Caco-2 (cell line): ENCODE measurements at regions not wholly inside any gene's neighbourhood (a gene's known extent, or its start where the extent isn't known, plus 50 kb on each side); places are given as distances from the start of the nearest gene placed in this dataset.

Experiments
- BruUV-seq: library from RNA; stranded (reverse); fragments of 400-500 nt; replicated peaks from 2 replicates; lab custom pipeline; 2021; lab: Mats Ljungman, UMichigan
- CTCF ChIA-PET: fragments of 300-600 bp; sonication (Branson Sonifier 250); formaldehyde crosslinking; loops from one replicate; lab custom pipeline; 2022; ENCODE audit warnings: antibody characterized with exemption; lab: Charles Lee
- POLR2A ChIA-PET: fragments of 300-600 bp; sonication (Branson Sonifier 250); formaldehyde crosslinking; loops from one replicate; lab custom pipeline; 2022; ENCODE audit warnings: antibody characterized with exemption; lab: Charles Lee
- DNase-seq, 2 experiments: peaks; one replicate each; pipeline versions ENCODE4 v3.0.0 to v3.0.0-alpha.2; 2020 to 2022
- H3K27me3 ChIP-seq: replicated peaks from 2 replicates; pipeline ENCODE4 v1.6.0; 2011; ENCODE audit warnings: low read length; ENCODE audit not compliant: control insufficient read depth, insufficient read depth
- H3K36me3 ChIP-seq: 2 replicates; pipeline ENCODE4 v1.5.1; 2011; ENCODE audit warnings: low read length; ENCODE audit not compliant: control insufficient read depth, insufficient read depth
- H3K4me1 ChIP-seq: fragments of 250-450 bp; sonication (Bioruptor Pico); 2 replicates; pipeline ENCODE4 v1.5.1; 2020; ENCODE audit warnings: mild to moderate bottlenecking
- H3K4me3 ChIP-seq: 2 replicates; pipeline ENCODE4 v1.5.1; 2011; ENCODE audit warnings: low read depth, mild to moderate bottlenecking, control low read depth, low read length
- H3K9me3 ChIP-seq: fragments of 250-450 bp; sonication (Bioruptor Pico); 2 replicates; pipeline ENCODE4 v1.5.1; 2020; ENCODE audit warnings: mild to moderate bottlenecking, moderate library complexity
- H3K27ac Mint-ChIP-seq: one replicate; pipeline ENCODE4 v1.8.0; 2022; ENCODE audit warnings: mixed read lengths; ENCODE audit not compliant: unreplicated experiment
- H3K27me3 Mint-ChIP-seq: one replicate; pipeline ENCODE4 v1.8.0; 2022; ENCODE audit warnings: mixed read lengths; ENCODE audit not compliant: insufficient read depth, unreplicated experiment
- H3K36me3 Mint-ChIP-seq: one replicate; pipeline ENCODE4 v1.8.0; 2022; ENCODE audit warnings: mild to moderate bottlenecking, mixed read lengths; ENCODE audit not compliant: insufficient read depth, unreplicated experiment
- H3K4me1 Mint-ChIP-seq: one replicate; pipeline ENCODE4 v1.8.0; 2022; ENCODE audit warnings: low read depth, mixed read lengths; ENCODE audit not compliant: unreplicated experiment
- H3K4me3 Mint-ChIP-seq: one replicate; pipeline ENCODE4 v1.8.0; 2022; ENCODE audit warnings: mild to moderate bottlenecking, moderate library complexity, mixed read lengths; ENCODE audit not compliant: unreplicated experiment
- H3K9me3 Mint-ChIP-seq: one replicate; pipeline ENCODE4 v1.8.0; 2022; ENCODE audit warnings: mixed read lengths; ENCODE audit not compliant: unreplicated experiment
- CTCF ChIP-seq, 2 experiments: fragments of 200-600 bp in 1 of 2; IDR thresholded peaks; 1 replicate in 1 of 2; 2 replicates in 1 of 2; pipeline versions ENCODE4 v1.5.1 to v1.8.0; 2011 to 2022; ENCODE audit warnings: antibody characterized with exemption in 1 of 2, control low read depth in 1 of 2, inconsistent platforms in 1 of 2, low read depth in 1 of 2, low read length in 1 of 2, mild to moderate bottlenecking in 1 of 2, moderate library complexity in 1 of 2; ENCODE audit not compliant: insufficient read depth in 1 of 2, severe bottlenecking in 1 of 2, unreplicated experiment in 1 of 2
- intact Hi-C: fragments of 100-400 bp; cut with micrococcal nuclease; formaldehyde crosslinking; loops from one replicate; pipeline ENCODE4 v1.10.0; 2022; ENCODE audit not compliant: unreplicated experiment

- Histone ChIP-seq H3K4me1 (no peaks in the 10 kb centered on the region), H3K9me3 (no peaks in the 10 kb centered on the region), H3K4me3 (no peak overlapping the region), H3K36me3 (no peaks in the 10 kb centered on the region), H3K27me3 (no peaks in the 10 kb centered on the region)
- Mint-ChIP-seq H3K4me3 (no peak overlapping the region), H3K27ac (no peak overlapping the region), H3K9me3 (no peaks in the 10 kb centered on the region), H3K27me3 (no peaks in the 10 kb centered on the region), H3K36me3 (no peaks in the 10 kb centered on the region), H3K4me1 (no peaks in the 10 kb centered on the region)
- BruUV-seq = no TSS peak
- ChIA-PET POLR2A (no interaction called here), CTCF (no interaction called here)
- TF ChIP-seq CTCF (IDR thresholded peaks at IDR 0.05; ENCODE audit: insufficient read depth in 1 of 2, low read depth in 1 of 2, low read length in 1 of 2, severe bottlenecking in 1 of 2, unreplicated experiment in 1 of 2) = no peak
- intact Hi-C loops = no loop called here
- DNase-seq = no peak
These were observed 1150.5 kb upstream of the TMPRSS15 start for GRCh38 chr21:19553919-19554615.

GRCh38 chr21:19557046-19557445, 1153.5 kb upstream of the TMPRSS15 start:
- H3K36me3 Mint-ChIP-seq = no peaks in the 10 kb centered on the region
- ChIA-PET CTCF (no interaction called here), POLR2A (no interaction called here)
- H3K4me3 Mint-ChIP-seq = no peak overlapping the region
- no peak for TF ChIP-seq CTCF (IDR thresholded peaks at IDR 0.05; ENCODE audit: insufficient read depth in 1 of 2, low read depth in 1 of 2, low read length in 1 of 2, severe bottlenecking in 1 of 2, unreplicated experiment in 1 of 2)
- Histone ChIP-seq H3K4me1 (no peaks in the 10 kb centered on the region), H3K36me3 (no peaks in the 10 kb centered on the region), H3K9me3 (no peaks in the 10 kb centered on the region), H3K4me3 (no peak overlapping the region), H3K27me3 (no peaks in the 10 kb centered on the region)
- intact Hi-C loops = no loop called here
- BruUV-seq = no TSS peak
- no peak for DNase-seq
- H3K4me1 Mint-ChIP-seq = no peaks in the 10 kb centered on the region
- H3K27ac Mint-ChIP-seq = no peak overlapping the region
- no peaks in the 10 kb centered on the region for H3K9me3 Mint-ChIP-seq
- H3K27me3 Mint-ChIP-seq = no peaks in the 10 kb centered on the region

GRCh38 chr21:19557488-19557887, 1153.9 kb upstream of the TMPRSS15 start:
- Mint-ChIP-seq H3K9me3 (no peaks in the 10 kb centered on the region), H3K27ac (no peak overlapping the region), H3K27me3 (no peaks in the 10 kb centered on the region), H3K4me3 (no peak overlapping the region), H3K4me1 (no peaks in the 10 kb centered on the region), H3K36me3 (no peaks in the 10 kb centered on the region)
- H3K4me1 ChIP-seq = no peaks in the 10 kb centered on the region
- no peaks in the 10 kb centered on the region for H3K9me3 ChIP-seq
- no peak overlapping the region for H3K4me3 ChIP-seq
- no peak for TF ChIP-seq CTCF (IDR thresholded peaks at IDR 0.05; ENCODE audit: insufficient read depth in 1 of 2, low read depth in 1 of 2, low read length in 1 of 2, severe bottlenecking in 1 of 2, unreplicated experiment in 1 of 2)
- intact Hi-C loops = no loop called here
- ChIA-PET CTCF (no interaction called here), POLR2A (no interaction called here)
- BruUV-seq = no TSS peak
- DNase-seq = no peak
- H3K27me3 ChIP-seq = no peaks in the 10 kb centered on the region
- no peaks in the 10 kb centered on the region for H3K36me3 ChIP-seq
